AG04449 (cell line): ENCODE measurements at regions not wholly inside any gene's neighbourhood (a gene's known extent, or its start where the extent isn't known, plus 50 kb on each side); places are given as distances from the start of the nearest gene placed in this dataset.

Source experiments
- CTCF ChIA-PET: fragments of 350-600 bp; formaldehyde crosslinking; extraction: SDS; loops from one replicate; lab custom pipeline; 2021; ENCODE audit warnings: antibody characterized with exemption; lab: Yijun Ruan, JAX
- POLR2A ChIA-PET: fragments of 400-600, 350-600 bp; formaldehyde crosslinking; extraction: SDS; loops from one replicate; lab custom pipeline; 2020; ENCODE audit warnings: antibody characterized with exemption, inconsistent platforms; lab: Yijun Ruan, JAX
- DNase-seq: peaks from one replicate; pipeline ENCODE4 v3.0.0-alpha.2; 2010; ENCODE audit warnings: low read depth, low spot score
- H3K4me3 ChIP-seq: 2 replicates; pipeline ENCODE4 v1.5.1; 2011; ENCODE audit warnings: low read depth, mild to moderate bottlenecking, control low read depth, low read length
- CTCF ChIP-seq: IDR thresholded peaks from one replicate; pipeline ENCODE4 v1.5.1; 2011; ENCODE audit warnings: mild to moderate bottlenecking, moderate library complexity, low read length, control low read depth, inconsistent platforms; ENCODE audit not compliant: insufficient read depth; ENCODE audit errors: missing control alignments

- DNase-seq: no peak
- no peak overlapping the region for H3K4me3 ChIP-seq
- no peak for TF ChIP-seq CTCF
- ChIA-PET POLR2A (no interaction called here), CTCF (no interaction called here)
Measured at GRCh38 chr14:89649451-89650075, 232.5 kb upstream of the FOXN3 start.

- no peak for TF ChIP-seq CTCF
- no peak for DNase-seq
- H3K4me3 ChIP-seq: no peak overlapping the region
- CTCF ChIA-PET: no interaction called here
- POLR2A ChIA-PET: no interaction called here
Measured at GRCh38 chr14:89648924-89649323, 231.9 kb upstream of the FOXN3 start.

GRCh38 chr14:89648510-89648909 is 231.5 kb upstream of the FOXN3 start:
- ChIA-PET CTCF (no interaction called here), POLR2A (no interaction called here)
- DNase-seq: no peak
- TF ChIP-seq CTCF: no peak
- H3K4me3 ChIP-seq: no peak overlapping the region

GRCh38 chr14:89646971-89647370 is 229.9 kb upstream of the FOXN3 start:
- TF ChIP-seq CTCF: no peak

GRCh38 chr14:89644641-89645040 is 227.6 kb upstream of the FOXN3 start:
- ChIA-PET CTCF (interaction anchor here (1.2 kb wide), 1 partner anchor 9 kb away, joined by 3 read pairs; no protein-coding TSS in a partner anchor), POLR2A (no interaction called here)
- TF ChIP-seq CTCF: no peak
- DNase-seq: no peak
- no peak overlapping the region for H3K4me3 ChIP-seq

More at GRCh38 chr14:89646971-89647370, 229.9 kb upstream of the FOXN3 start:
- H3K4me3 ChIP-seq: no peak overlapping the region
- ChIA-PET CTCF (no interaction called here), POLR2A (no interaction called here)
- DNase-seq: no peak

- DNase-seq: no peak
- POLR2A ChIA-PET: no interaction called here
- CTCF ChIA-PET: interaction anchor here (0.9 to 3.4 kb wide), 3 partner anchors 12 to 273 kb away, joined by 3 to 10 read pairs (median 3); no protein-coding TSS in a partner anchor
Measured at GRCh38 chr14:89641495-89642175, 224.6 kb upstream of the FOXN3 start.

More at GRCh38 chr14:89641495-89642175, 224.6 kb upstream of the FOXN3 start:
- H3K4me3 ChIP-seq: no peak overlapping the region
- TF ChIP-seq CTCF: no peak
